ENCODE measurements at regions not wholly inside any gene's neighbourhood (a gene's known extent, or its start where the extent isn't known, plus 50 kb on each side); places are given as distances from the start of the nearest gene placed in this dataset.
"Not testable (repeated sequence)": the region's sequence is repeated elsewhere in the genome, so short reads cannot be mapped to it uniquely, and the experiment has no call there.

DNA sequence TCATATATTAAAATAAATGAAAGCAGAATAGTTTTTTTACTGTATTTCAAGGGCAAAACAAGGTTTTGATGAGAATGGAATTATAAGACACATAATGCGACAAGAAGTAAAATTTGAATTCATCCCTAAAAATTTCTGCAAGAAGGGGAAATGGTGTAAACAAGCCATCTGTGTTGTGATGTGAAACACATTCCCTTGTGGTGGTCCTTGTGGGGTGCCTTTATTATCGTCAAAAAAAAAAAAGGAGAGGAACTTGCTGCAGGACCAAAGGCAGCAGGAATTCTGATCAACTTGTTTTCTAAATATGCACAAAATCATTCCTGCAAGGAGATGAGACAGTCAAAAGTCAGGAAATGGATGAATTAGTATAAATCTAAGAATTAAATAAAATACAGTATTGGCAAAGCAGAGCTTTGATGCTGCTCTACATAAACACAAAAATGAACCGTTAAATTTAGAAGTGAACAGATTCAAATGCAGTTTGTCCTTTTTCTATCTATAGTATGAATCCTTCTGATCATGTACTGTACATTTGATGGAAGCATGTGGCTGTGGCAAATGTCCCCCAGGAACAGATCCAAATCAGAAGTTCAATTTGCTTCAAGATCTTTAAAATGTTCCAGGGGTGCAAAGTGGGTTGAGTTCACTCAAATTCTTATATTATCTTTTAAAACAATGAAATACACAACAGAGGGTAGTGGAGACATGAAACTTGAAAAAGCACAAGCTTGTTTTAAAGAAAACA lies 818.8 kb downstream of the PLCL1 start:
- POLR2A ChIA-PET: no interaction called here
- TF ChIP-seq, protein P1, sequence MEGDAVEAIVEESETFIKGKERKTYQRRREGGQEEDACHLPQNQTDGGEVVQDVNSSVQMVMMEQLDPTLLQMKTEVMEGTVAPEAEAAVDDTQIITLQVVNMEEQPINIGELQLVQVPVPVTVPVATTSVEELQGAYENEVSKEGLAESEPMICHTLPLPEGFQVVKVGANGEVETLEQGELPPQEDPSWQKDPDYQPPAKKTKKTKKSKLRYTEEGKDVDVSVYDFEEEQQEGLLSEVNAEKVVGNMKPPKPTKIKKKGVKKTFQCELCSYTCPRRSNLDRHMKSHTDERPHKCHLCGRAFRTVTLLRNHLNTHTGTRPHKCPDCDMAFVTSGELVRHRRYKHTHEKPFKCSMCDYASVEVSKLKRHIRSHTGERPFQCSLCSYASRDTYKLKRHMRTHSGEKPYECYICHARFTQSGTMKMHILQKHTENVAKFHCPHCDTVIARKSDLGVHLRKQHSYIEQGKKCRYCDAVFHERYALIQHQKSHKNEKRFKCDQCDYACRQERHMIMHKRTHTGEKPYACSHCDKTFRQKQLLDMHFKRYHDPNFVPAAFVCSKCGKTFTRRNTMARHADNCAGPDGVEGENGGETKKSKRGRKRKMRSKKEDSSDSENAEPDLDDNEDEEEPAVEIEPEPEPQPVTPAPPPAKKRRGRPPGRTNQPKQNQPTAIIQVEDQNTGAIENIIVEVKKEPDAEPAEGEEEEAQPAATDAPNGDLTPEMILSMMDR (IDR thresholded peaks at IDR 0.05; ENCODE audit: control extremely low read depth, extremely low read depth, low read depth, missing control alignments): no peak
- no peak for DNase-seq (ENCODE audit: extremely low spot score)
- CTCF ChIA-PET: interaction anchor here (2.2 kb wide), 1 partner anchor 16 kb away, joined by 6 read pairs; no protein-coding TSS in a partner anchor

DNA sequence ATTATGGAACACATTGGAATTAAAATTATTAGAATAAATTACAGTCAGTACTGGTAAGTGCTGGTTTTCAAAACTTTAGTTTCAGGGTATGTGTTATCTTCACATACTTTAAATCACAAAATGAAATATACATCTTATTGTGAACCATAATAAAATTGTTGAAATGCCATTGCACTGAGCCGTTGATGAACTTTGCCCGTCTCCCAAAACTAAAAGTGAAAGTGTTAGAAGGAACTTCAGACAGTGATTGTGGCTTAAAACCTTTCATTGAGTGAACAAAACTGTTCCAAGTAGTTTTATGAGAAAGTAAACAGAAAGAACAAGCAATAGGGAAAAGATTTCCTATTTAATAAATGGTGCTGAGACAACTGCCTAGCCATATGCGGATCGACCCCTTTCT lies 811.6 kb downstream of the PLCL1 start:
- DNase-seq (ENCODE audit: extremely low spot score): no peak
- POLR2A ChIA-PET: no interaction called here
- TF ChIP-seq, protein P1 (IDR thresholded peaks at IDR 0.05; ENCODE audit: control extremely low read depth, extremely low read depth, low read depth, missing control alignments): no peak
- CTCF ChIA-PET: no interaction called here

DNA sequence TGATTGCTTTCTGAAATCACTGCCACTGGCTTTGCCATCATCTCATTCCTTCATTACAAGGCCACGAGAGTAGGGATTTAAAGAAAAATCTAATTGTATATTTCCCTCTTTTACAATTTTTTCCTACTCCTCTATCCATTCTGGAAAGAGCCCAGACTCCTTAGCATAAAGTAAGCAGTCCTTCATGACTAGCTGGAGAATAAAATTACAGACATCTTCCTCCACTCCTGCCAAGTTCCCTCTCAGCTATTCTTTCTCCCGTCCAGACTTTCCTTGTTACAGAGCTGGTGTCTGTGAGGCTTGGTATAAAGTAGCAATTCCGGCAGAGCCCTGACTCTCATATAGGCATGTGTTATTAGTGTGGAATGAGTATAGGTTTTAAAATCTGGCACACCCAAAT lies 806.8 kb downstream of the PLCL1 start:
- CTCF ChIA-PET: no interaction called here
- no peak for DNase-seq (ENCODE audit: extremely low spot score)
- POLR2A ChIA-PET: no interaction called here
- TF ChIP-seq, protein P1 (IDR thresholded peaks at IDR 0.05; ENCODE audit: control extremely low read depth, extremely low read depth, low read depth, missing control alignments): no peak

DNA sequence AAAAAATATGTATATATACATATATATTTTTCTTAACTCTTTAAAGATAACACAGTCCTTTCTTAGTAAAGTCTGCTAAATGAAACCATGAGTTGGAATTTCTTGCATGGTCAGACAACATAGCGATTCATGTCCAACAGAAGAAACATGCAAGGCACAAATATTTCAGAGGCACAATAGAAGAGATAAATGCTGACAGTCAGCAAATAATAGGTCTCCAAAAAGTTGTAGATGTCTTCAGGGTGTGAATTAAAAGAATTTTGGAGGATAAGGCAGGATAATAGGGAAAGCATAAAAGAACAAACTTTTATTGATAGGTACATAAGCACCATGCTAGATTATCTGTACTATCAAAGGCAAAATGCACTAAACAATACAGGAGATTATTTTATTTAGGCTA lies 800.2 kb downstream of the PLCL1 start:
- ChIA-PET CTCF (no interaction called here), POLR2A (no interaction called here)
- TF ChIP-seq, protein P1 (IDR thresholded peaks at IDR 0.05; ENCODE audit: control extremely low read depth, extremely low read depth, low read depth, missing control alignments): no peak
- no peak for DNase-seq (ENCODE audit: extremely low spot score)

DNA sequence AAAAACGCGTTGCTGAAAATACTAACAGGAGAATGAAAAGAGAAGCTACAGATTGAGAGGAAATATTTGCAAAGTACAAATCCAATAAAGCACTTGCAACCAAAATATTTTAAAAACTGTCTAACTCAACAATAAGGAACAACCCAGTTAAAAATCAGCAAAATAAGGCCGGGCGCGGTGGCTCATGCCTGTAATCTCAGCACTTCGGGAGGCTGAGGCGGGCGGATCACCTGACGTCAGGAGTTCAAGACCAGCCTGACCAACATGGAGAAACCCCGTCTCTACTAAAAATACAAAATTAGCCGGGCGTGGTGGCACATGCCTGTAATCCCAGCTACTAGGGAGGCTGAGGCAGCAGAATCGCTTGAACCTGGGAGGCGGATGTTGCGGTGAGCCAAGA lies 798.6 kb downstream of the PLCL1 start:
- CTCF ChIA-PET; POLR2A ChIA-PET; DNase-seq (ENCODE audit: extremely low spot score): not testable (repeated sequence)

DNA sequence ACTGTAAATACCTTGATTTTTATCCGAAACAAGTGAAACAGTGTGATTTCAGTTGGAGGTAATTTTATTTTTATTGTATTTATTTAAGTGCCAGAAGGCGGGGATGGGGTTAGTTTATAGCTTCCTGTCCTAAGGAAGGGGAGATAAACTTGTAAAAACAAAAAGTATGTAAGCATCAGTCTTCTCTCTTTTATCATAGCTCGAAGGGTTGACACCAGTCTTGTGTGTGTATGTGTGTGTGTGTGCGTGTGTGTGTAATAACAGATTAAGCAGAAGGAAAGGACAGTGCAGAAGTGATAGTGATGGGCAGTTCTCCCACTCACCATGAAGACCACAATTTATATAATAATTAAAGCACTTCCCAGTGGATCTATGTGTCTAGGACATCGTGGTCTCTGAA lies 793.3 kb downstream of the PLCL1 start:
- CTCF ChIA-PET: no interaction called here
- TF ChIP-seq, protein P1 (IDR thresholded peaks at IDR 0.05; ENCODE audit: control extremely low read depth, extremely low read depth, low read depth, missing control alignments): no peak
- POLR2A ChIA-PET: no interaction called here
- DNase-seq (ENCODE audit: extremely low spot score): no peak

DNA sequence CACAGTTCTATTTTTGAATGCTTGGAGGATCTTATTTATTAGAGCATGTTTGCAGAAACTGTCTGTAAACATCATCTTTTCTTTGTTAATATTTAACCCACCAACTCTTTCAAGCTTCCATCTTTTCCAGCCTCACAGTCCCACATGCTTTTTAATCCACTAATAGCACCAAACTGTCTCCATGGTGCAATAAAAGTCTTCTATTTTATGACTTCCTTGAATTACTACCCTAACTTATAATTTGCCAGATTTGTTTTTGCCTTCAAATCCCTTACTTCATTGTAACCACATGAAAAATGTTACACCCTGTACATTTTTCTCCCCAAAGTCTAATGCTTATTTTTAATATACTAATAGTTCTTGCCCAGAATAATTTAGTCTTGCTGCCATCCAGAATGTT lies 792.6 kb downstream of the PLCL1 start:
- ChIA-PET POLR2A (no interaction called here), CTCF (no interaction called here)
- TF ChIP-seq, protein P1 (IDR thresholded peaks at IDR 0.05; ENCODE audit: control extremely low read depth, extremely low read depth, low read depth, missing control alignments): no peak
- no peak for DNase-seq (ENCODE audit: extremely low spot score)

Data from GM10248 (cell line).